ENCODE measurements at regions not wholly inside any gene's neighbourhood (a gene's known extent, or its start where the extent isn't known, plus 50 kb on each side); places are given as distances from the start of the nearest gene placed in this dataset.
"Not testable (repeated sequence)": the region's sequence is repeated elsewhere in the genome, so short reads cannot be mapped to it uniquely, and the experiment has no call there.

DNA sequence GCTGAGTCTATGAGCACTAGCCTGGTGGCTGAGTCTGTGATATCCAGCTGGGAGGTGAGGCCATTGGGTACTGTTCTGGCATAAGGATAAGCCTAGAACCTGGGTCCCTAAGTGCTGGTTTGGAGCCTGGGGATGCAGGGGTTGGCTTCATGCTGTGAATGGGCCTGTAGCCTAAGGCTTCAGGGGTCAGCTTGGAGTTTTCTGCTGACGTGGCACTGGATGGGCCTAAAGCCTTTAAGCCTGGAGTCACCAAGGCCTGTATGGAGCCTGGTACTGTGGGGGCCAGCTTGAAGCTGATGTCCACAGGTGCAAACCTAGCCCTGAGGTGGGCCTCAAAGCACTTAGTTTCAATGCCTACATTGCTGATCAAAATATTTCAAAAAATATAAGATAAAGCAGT, 979.6 kb upstream of the POU3F4 start:
- Mint-ChIP-seq H3K4me1 (no peaks in the 10 kb centered on the region), H3K9me3 (no peaks in the 10 kb centered on the region)

DNA sequence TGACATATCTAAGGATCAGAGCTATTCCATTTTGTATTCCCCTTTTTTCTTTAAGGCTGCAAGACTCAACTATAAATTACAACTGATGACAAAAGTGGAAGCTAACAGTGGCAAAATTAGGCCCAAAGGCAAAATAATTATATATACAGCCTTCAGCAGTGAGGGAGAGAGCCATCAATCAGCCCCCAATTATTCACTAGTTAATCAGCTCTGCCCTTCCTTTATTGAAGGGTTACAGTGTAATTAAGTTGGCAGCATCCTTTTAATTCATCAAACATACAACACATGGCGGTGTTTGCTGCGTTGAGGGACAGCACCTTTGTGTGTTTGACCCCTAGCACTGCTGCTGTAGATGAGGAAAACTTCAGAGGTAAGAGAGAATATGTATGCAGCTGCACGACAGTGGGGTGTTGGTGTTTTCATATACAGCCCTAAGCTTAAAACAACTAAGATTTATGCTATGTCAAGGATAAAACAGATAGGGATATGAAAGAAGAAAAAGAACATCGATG, 973.9 kb upstream of the POU3F4 start:
- Mint-ChIP-seq H3K27me3 (ENCODE audit: low read depth) (no peaks in the 10 kb centered on the region), H3K9me3 (no peaks in the 10 kb centered on the region), H3K27ac (no peak overlapping the region), H3K36me3 (ENCODE audit: low read depth) (no peaks in the 10 kb centered on the region), H3K4me3 (no peak overlapping the region), H3K4me1 (no peaks in the 10 kb centered on the region)
- TF ChIP-seq, protein P1, sequence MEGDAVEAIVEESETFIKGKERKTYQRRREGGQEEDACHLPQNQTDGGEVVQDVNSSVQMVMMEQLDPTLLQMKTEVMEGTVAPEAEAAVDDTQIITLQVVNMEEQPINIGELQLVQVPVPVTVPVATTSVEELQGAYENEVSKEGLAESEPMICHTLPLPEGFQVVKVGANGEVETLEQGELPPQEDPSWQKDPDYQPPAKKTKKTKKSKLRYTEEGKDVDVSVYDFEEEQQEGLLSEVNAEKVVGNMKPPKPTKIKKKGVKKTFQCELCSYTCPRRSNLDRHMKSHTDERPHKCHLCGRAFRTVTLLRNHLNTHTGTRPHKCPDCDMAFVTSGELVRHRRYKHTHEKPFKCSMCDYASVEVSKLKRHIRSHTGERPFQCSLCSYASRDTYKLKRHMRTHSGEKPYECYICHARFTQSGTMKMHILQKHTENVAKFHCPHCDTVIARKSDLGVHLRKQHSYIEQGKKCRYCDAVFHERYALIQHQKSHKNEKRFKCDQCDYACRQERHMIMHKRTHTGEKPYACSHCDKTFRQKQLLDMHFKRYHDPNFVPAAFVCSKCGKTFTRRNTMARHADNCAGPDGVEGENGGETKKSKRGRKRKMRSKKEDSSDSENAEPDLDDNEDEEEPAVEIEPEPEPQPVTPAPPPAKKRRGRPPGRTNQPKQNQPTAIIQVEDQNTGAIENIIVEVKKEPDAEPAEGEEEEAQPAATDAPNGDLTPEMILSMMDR (IDR thresholded peaks at IDR 0.05; ENCODE audit: unreplicated experiment in 3 of 3): no peak

More for the DNA sequence above, 979.6 kb upstream of the POU3F4 start:
- H3K36me3 Mint-ChIP-seq (ENCODE audit: low read depth): no peaks in the 10 kb centered on the region
- no peak overlapping the region for H3K27ac Mint-ChIP-seq
- no peak overlapping the region for H3K4me3 Mint-ChIP-seq
- TF ChIP-seq, protein P1 (IDR thresholded peaks at IDR 0.05; ENCODE audit: unreplicated experiment in 3 of 3): no peak
- H3K27me3 Mint-ChIP-seq (ENCODE audit: low read depth): no peaks in the 10 kb centered on the region

DNA sequence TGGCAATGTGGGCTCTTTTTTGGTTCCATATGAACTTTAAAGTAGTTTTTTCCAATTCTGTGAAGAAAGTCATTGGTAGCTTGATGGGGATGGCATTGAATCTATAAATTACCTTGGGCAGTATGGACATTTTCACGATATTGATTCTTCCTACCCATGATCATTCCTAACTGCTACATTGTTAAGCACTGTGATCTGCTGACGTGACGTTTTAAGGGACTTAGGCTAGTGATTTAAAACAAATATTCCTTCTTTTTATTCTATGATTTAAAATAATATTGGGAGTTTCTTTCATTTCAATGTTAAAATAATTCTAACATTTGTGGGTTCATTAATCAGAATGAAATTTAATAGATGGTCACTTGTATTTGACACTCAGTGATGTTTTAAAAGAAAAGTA, 970.9 kb upstream of the POU3F4 start:
- not testable (repeated sequence) for H3K27ac Mint-ChIP-seq; H3K36me3 Mint-ChIP-seq (ENCODE audit: low read depth); H3K9me3 Mint-ChIP-seq; H3K4me3 Mint-ChIP-seq; H3K4me1 Mint-ChIP-seq; H3K27me3 Mint-ChIP-seq (ENCODE audit: low read depth)

DNA sequence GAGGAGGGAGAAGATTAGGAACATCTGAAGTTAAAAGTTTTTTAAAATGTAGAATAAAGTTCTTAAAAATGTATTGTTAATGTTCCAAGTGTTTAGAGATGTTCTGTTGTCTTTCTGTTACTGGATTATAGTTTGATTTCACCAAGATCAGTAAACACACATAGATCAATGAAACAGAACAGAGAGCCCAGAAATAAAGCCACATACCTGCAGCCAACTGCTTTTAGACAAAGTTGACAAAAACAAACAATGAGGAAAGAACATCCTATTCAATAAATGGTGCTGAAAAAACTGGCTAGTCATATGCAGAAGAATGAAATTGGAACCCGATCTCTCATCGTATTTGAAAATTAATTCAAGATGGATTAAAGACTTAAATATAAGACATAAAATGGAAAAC, 966.3 kb upstream of the POU3F4 start:
- peaks cover 6% of the 10 kb centered on the region for H3K9me3 Mint-ChIP-seq
- no peaks in the 10 kb centered on the region for H3K27me3 Mint-ChIP-seq (ENCODE audit: low read depth)
- H3K36me3 Mint-ChIP-seq (ENCODE audit: low read depth): no peaks in the 10 kb centered on the region
- TF ChIP-seq, protein P1 (IDR thresholded peaks at IDR 0.05; ENCODE audit: unreplicated experiment in 3 of 3): no peak
- no peaks in the 10 kb centered on the region for H3K4me1 Mint-ChIP-seq
- H3K27ac Mint-ChIP-seq: no peak overlapping the region
- no peak overlapping the region for H3K4me3 Mint-ChIP-seq

DNA sequence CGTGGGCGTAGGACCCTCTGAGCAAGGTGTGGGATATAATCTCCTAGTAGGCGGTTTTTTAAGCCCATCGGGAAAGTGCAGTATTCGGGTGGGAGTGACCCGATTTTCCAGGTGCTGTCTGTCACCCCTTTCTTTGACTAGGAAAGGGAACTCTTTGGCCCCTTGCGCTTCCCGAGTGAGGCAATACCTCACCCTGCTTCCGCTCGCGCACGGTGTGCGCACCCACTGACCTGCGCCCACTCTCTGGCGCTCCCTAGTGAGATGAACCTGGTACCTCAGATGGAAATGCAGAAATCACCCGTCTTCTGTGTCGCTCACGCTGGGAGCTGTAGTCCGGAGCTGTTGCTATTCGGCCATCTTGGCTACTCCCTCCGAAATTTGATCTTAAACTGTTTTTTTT, 955.9 kb upstream of the POU3F4 start:
- not testable (repeated sequence) for H3K27me3 Mint-ChIP-seq (ENCODE audit: low read depth); H3K27ac Mint-ChIP-seq; H3K4me1 Mint-ChIP-seq; H3K36me3 Mint-ChIP-seq (ENCODE audit: low read depth); H3K4me3 Mint-ChIP-seq
- H3K9me3 Mint-ChIP-seq: peaks cover 20% of the 10 kb centered on the region

DNA sequence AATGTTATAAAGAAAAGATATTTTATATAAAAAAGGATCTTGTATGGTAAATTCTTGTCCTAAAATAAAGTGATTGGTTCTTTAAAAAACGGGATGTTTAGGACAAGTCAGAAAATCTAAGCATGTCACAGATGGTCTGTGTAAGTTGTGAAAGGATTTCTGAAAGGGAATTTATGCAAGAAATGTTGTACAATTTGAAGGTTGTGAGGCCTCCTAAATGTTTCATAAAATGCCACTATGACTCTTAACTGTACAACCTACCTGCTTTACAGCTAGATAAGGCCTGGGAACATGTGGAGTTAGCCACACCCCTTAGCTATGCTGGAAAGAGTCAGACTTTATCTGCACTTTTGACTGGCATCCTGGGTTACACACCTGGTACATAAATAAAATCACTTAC, 951.5 kb upstream of the POU3F4 start:
- Mint-ChIP-seq H3K27me3 (ENCODE audit: low read depth) (no peaks in the 10 kb centered on the region), H3K36me3 (ENCODE audit: low read depth) (no peaks in the 10 kb centered on the region), H3K27ac (no peak overlapping the region), H3K9me3 (peaks cover 23% of the 10 kb centered on the region), H3K4me1 (no peaks in the 10 kb centered on the region), H3K4me3 (no peak overlapping the region)
- TF ChIP-seq, protein P1 (IDR thresholded peaks at IDR 0.05; ENCODE audit: unreplicated experiment in 3 of 3): no peak

DNA sequence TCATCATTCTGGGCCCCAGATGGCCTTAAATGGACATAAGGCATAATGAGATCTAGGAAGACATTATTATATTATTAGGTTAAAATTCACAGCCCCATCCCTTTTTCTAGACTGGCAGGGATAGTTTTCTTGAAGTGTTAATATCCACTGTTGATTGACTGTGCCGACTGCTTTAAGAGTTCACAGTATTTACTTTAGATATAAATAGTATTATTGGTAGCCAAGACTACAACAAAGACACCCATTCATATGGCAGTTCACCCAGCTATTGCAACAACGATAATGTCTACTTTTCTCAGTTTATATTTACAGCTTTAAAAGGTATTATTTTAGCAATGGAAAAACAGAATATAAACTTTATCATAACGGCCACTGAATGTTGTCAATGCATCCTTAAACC, 922.2 kb upstream of the POU3F4 start:
- Mint-ChIP-seq H3K4me3 (no peak overlapping the region), H3K27ac (no peak overlapping the region), H3K4me1 (no peaks in the 10 kb centered on the region), H3K9me3 (peaks cover 2% of the 10 kb centered on the region), H3K27me3 (ENCODE audit: low read depth) (no peaks in the 10 kb centered on the region), H3K36me3 (ENCODE audit: low read depth) (no peaks in the 10 kb centered on the region)
- TF ChIP-seq, protein P1 (IDR thresholded peaks at IDR 0.05; ENCODE audit: unreplicated experiment in 3 of 3): no peak

Measured in nephron (organoid).